GM23248 (cell line): ENCODE measurements at regions not wholly inside any gene's neighbourhood (a gene's known extent, or its start where the extent isn't known, plus 50 kb on each side); places are given as distances from the start of the nearest gene placed in this dataset.

ENCODE experiments used
- DNase-seq: peaks from one replicate; pipeline ENCODE4 v3.0.0-alpha.2; 2015
- H2AFZ ChIP-seq: fragments of 200-600 bp; sonication (generic); 2 replicates; pipeline ENCODE4 v1.6.1; 2016; ENCODE audit warnings: antibody characterized with exemption
- H3F3A ChIP-seq: fragments of 200-600 bp; sonication (generic); 2 replicates; pipeline ENCODE4 v1.6.1; 2016; ENCODE audit warnings: mild to moderate bottlenecking, antibody characterized with exemption, mixed run types; ENCODE audit not compliant: insufficient read depth
- H3K27ac ChIP-seq: fragments of 200-600 bp; sonication (generic); 2 replicates; pipeline ENCODE4 v1.5.1; 2016; ENCODE audit warnings: mild to moderate bottlenecking
- H3K27me3 ChIP-seq: fragments of 200-600 bp; sonication (generic); replicated peaks from 2 replicates; pipeline ENCODE4 v1.6.1; 2016; ENCODE audit warnings: mild to moderate bottlenecking; ENCODE audit not compliant: insufficient read depth
- H3K36me3 ChIP-seq: fragments of 200-600 bp; sonication (generic); 2 replicates; pipeline ENCODE4 v1.6.1; 2016; ENCODE audit warnings: low read depth, mild to moderate bottlenecking
- H3K4me1 ChIP-seq: fragments of 200-600 bp; sonication (generic); 2 replicates; pipeline ENCODE4 v1.6.1; 2016; ENCODE audit warnings: mild to moderate bottlenecking; ENCODE audit not compliant: insufficient read depth
- H3K4me2 ChIP-seq: fragments of 200-600 bp; sonication (generic); one replicate; pipeline ENCODE4 v1.6.1; 2016; ENCODE audit warnings: mild to moderate bottlenecking; ENCODE audit not compliant: unreplicated experiment
- H3K4me3 ChIP-seq: fragments of 200-600 bp; sonication (generic); 2 replicates; pipeline ENCODE4 v1.5.1; 2016; ENCODE audit warnings: mild to moderate bottlenecking
- H3K79me2 ChIP-seq: fragments of 200-600 bp; sonication (generic); 2 replicates; pipeline ENCODE4 v1.6.1; 2016; ENCODE audit warnings: mild to moderate bottlenecking; ENCODE audit not compliant: insufficient read depth
- H3K9ac ChIP-seq: fragments of 200-600 bp; sonication (generic); 2 replicates; pipeline ENCODE4 v1.6.1; 2016; ENCODE audit warnings: mild to moderate bottlenecking
- H3K9me2 ChIP-seq: fragments of 200-600 bp; sonication (generic); 2 replicates; pipeline ENCODE4 v1.6.1; 2016; ENCODE audit warnings: mixed run types, mild to moderate bottlenecking, moderate library complexity; ENCODE audit not compliant: insufficient read depth
- H3K9me3 ChIP-seq: fragments of 200-600 bp; sonication (generic); one replicate; pipeline ENCODE4 v1.6.1; 2017; ENCODE audit warnings: low read depth
- H4K20me1 ChIP-seq: fragments of 200-600 bp; sonication (generic); 2 replicates; pipeline ENCODE4 v1.6.0; 2016; ENCODE audit not compliant: insufficient read depth
- EZH2 ChIP-seq: fragments of 200-600 bp; sonication (generic); IDR thresholded peaks from 2 replicates; pipeline ENCODE4 v1.6.1; 2018; ENCODE audit warnings: antibody characterized with exemption, mild to moderate bottlenecking; ENCODE audit not compliant: insufficient read depth, poor library complexity, severe bottlenecking
- EZH2phosphoT487 ChIP-seq: fragments of 200-600 bp; sonication (generic); IDR thresholded peaks from 2 replicates; pipeline ENCODE4 v1.6.1; 2018; ENCODE audit warnings: antibody characterized with exemption, moderate library complexity, mild to moderate bottlenecking, low read depth; ENCODE audit not compliant: insufficient read depth
- WGBS, 2 experiments: methylation state at CpG; one replicate each; pipeline ENCODE4 v1.1.6; 2015 to 2017; ENCODE audit warnings: low lambda C conversion rate in 2 of 2, low coverage in 1 of 2; ENCODE audit errors: missing lambda C conversion rate in 2 of 2; 5-methylcytosine and 5-hydroxymethylcytosine counted together
- in situ Hi-C: fragments of 300-500 bp; cut with MboI; formaldehyde crosslinking; loops from 2 replicates; pipeline ENCODE4 v1.15.0; 2020

GRCh38 chr1:242774256-242774655 lies 249.8 kb upstream of the PLD5 start:
- in situ Hi-C loops: no loop called here
- Histone ChIP-seq H3K27me3 (no peaks in the 10 kb centered on the region), H3K9me2 (no peaks in the 10 kb centered on the region), H3K4me3 (no peak overlapping the region), H3K4me1 (no peaks in the 10 kb centered on the region), H3K27ac (no peak overlapping the region), H3K9ac (no peak overlapping the region), H4K20me1 (no peaks in the 10 kb centered on the region), H2AFZ (no peak overlapping the region), H3K79me2 (no peaks in the 10 kb centered on the region), H3F3A (no peaks in the 10 kb centered on the region), H3K9me3 (no peaks in the 10 kb centered on the region), H3K4me2 (no peak overlapping the region), H3K36me3 (no peaks in the 10 kb centered on the region)
- no peak for DNase-seq
- TF ChIP-seq EZH2 (no peak), EZH2phosphoT487 (no peak)
- 66 to 71% methylated on average over 7 to 20 of the region's 20 CpGs for WGBS, 2 experiments

DNA sequence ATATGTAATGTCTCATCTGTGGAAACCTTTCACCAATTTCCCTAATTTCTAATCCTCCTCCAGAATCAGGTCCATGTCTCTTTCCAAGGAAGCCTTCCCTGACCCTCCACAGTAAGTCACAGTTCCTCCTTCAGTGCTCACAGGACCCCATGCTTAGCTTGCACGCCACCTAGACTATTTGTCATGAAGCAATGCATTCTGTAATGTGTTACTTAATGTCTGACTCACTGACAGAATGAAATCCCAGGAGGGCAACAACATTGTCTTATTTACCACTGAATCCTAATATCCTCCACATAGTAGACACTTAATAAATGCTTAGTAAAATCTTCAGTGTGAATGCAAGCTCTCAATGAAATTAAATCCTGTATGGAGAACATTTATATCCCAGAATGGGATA lies 245.9 kb upstream of the PLD5 start:
- Histone ChIP-seq H3K79me2 (no peaks in the 10 kb centered on the region), H3F3A (no peaks in the 10 kb centered on the region), H4K20me1 (no peaks in the 10 kb centered on the region), H3K4me3 (no peak overlapping the region), H3K4me2 (no peak overlapping the region), H3K4me1 (no peaks in the 10 kb centered on the region), H3K9ac (no peak overlapping the region), H3K27ac (no peak overlapping the region), H2AFZ (no peak overlapping the region), H3K9me2 (no peaks in the 10 kb centered on the region), H3K27me3 (no peaks in the 10 kb centered on the region), H3K36me3 (no peaks in the 10 kb centered on the region), H3K9me3 (no peaks in the 10 kb centered on the region)
- no peak for DNase-seq
- no peak for TF ChIP-seq EZH2phosphoT487
- TF ChIP-seq EZH2: no peak
- 3 to 11% methylated on average over 1 of the region's 1 CpG for WGBS, 2 experiments
- in situ Hi-C loops: no loop called here

DNA sequence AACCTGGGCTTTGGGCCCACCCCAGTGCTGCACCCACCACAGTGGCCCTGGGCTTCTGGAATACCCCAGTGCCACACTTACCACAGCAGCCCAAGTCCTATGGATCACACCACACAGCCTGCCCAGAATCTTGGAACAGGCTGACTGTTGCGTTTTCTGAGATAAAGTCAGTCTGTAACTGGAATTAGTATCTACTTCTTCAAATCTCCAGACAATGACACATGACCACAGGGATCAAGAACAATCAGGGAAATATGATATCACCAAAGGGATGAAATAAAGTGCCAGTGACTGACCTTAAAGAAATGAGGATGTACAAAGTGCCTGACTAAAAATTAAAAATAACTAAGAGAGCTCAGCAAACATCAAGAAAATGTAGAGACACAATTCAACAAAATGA lies 239.7 kb upstream of the PLD5 start:
- Histone ChIP-seq H3K9ac (no peak overlapping the region), H3K27me3 (no peaks in the 10 kb centered on the region), H3K4me2 (no peak overlapping the region), H3K27ac (no peak overlapping the region), H3K36me3 (no peaks in the 10 kb centered on the region), H3K9me3 (no peaks in the 10 kb centered on the region), H4K20me1 (no peaks in the 10 kb centered on the region), H3K4me1 (no peaks in the 10 kb centered on the region), H3F3A (no peaks in the 10 kb centered on the region), H3K4me3 (no peak overlapping the region), H3K9me2 (no peaks in the 10 kb centered on the region), H2AFZ (no peak overlapping the region), H3K79me2 (no peaks in the 10 kb centered on the region)
- no peak for TF ChIP-seq EZH2
- no peak for TF ChIP-seq EZH2phosphoT487
- WGBS, 2 experiments: 14 to 31% methylated on average over 1 of the region's 1 CpG
- no peak for DNase-seq
- in situ Hi-C loops: no loop called here

DNA sequence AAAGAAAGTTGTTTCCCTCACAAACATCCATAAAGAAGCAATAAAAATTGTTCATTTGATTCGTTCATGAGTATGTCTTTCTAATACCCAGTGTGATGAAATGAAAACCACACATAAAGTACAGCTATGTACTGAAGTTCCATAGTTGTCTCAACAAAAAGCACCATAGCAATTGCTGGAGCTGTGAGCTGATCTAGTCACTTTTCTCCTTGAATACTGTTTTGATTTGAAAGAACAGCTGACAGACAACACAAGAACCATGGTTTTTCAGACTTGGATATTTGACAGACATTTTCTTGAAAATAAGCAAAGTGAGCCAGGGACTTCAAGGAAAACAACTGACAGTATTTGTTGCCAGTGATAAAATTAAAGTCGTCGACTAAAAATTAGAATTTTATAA lies 237.1 kb upstream of the PLD5 start:
- Histone ChIP-seq H3K9me3 (no peaks in the 10 kb centered on the region), H3K4me2 (no peak overlapping the region), H3K9me2 (no peaks in the 10 kb centered on the region), H3K4me1 (no peaks in the 10 kb centered on the region), H3K79me2 (no peaks in the 10 kb centered on the region), H2AFZ (no peak overlapping the region), H3K4me3 (no peak overlapping the region), H3K27me3 (no peaks in the 10 kb centered on the region), H3K36me3 (no peaks in the 10 kb centered on the region), H4K20me1 (no peaks in the 10 kb centered on the region), H3F3A (no peaks in the 10 kb centered on the region), H3K9ac (no peak overlapping the region), H3K27ac (no peak overlapping the region)
- no peak for DNase-seq
- TF ChIP-seq EZH2phosphoT487 (no peak), EZH2 (no peak)
- 22% methylated on average over 3 of the region's 3 CpGs for WGBS, 2 experiments
- in situ Hi-C loops: no loop called here

- Histone ChIP-seq H3K4me3 (no peak overlapping the region), H3K9me2 (no peaks in the 10 kb centered on the region)
- in situ Hi-C loops: no loop called here
Observed at GRCh38 chr1:242754926-242755325, 230.4 kb upstream of the PLD5 start.

More at GRCh38 chr1:242754926-242755325, 230.4 kb upstream of the PLD5 start:
- H3K36me3 ChIP-seq: no peaks in the 10 kb centered on the region
- DNase-seq: no peak
- H3K9me3 ChIP-seq: no peaks in the 10 kb centered on the region
- no peaks in the 10 kb centered on the region for H3K79me2 ChIP-seq
- no peaks in the 10 kb centered on the region for H3K27me3 ChIP-seq
- no peaks in the 10 kb centered on the region for H4K20me1 ChIP-seq
- H3K27ac ChIP-seq: no peak overlapping the region
- H3K4me2 ChIP-seq: no peak overlapping the region
- no peak overlapping the region for H2AFZ ChIP-seq
- WGBS, 2 experiments: 23 to 25% methylated on average over 5 of the region's 5 CpGs
- TF ChIP-seq EZH2 (no peak), EZH2phosphoT487 (no peak)
- H3F3A ChIP-seq: no peaks in the 10 kb centered on the region
- no peaks in the 10 kb centered on the region for H3K4me1 ChIP-seq
- H3K9ac ChIP-seq: no peak overlapping the region
